Stimulated activated CD4-positive, alpha-beta T cell treated with anti-CD3 and anti-CD28 coated beads, Interleukin-12 subunit alpha, Interleukin-12 subunit beta, amount 100 ng/mL, for 24 hours (primary cell): ENCODE measurements at regions not wholly inside any gene's neighbourhood (a gene's known extent, or its start where the extent isn't known, plus 50 kb on each side); places are given as distances from the start of the nearest gene placed in this dataset.

ENCODE experiments used
- DNase-seq, 2 experiments: peaks; one replicate each; pipeline ENCODE4 v3.0.0-alpha.2; 2020; ENCODE audit warnings: low read depth in 2 of 2

GRCh38 chr5:168039566-168040248 lies 251.7 kb upstream of the WWC1 start:
- DNase-seq = no peak

GRCh38 chr5:168041583-168041982 lies 249.9 kb upstream of the WWC1 start:
- no peak for DNase-seq

- no peak for DNase-seq
These were observed 249.0 kb upstream of the WWC1 start for GRCh38 chr5:168042284-168043068.

GRCh38 chr5:168046163-168046562 lies 245.3 kb upstream of the WWC1 start:
- no peak for DNase-seq

- no peak for DNase-seq
These were observed 244.3 kb upstream of the WWC1 start for GRCh38 chr5:168047043-168047668.

- DNase-seq = no peak
These were observed 243.8 kb upstream of the WWC1 start for GRCh38 chr5:168047669-168048111.

GRCh38 chr5:168048486-168048885 lies 243.0 kb upstream of the WWC1 start:
- no peak for DNase-seq

GRCh38 chr5:168052686-168053085 lies 238.8 kb upstream of the WWC1 start:
- DNase-seq = no peak

- DNase-seq = no peak
These were observed 237.4 kb upstream of the WWC1 start for GRCh38 chr5:168054091-168054490.

GRCh38 chr5:168055141-168055683 lies 236.2 kb upstream of the WWC1 start:
- no peak for DNase-seq

- no peak for DNase-seq
These were observed 235.5 kb upstream of the WWC1 start for GRCh38 chr5:168055961-168056360.

- no peak for DNase-seq
These were observed 234.8 kb upstream of the WWC1 start for GRCh38 chr5:168056499-168057182.

- no peak for DNase-seq
These were observed 233.5 kb upstream of the WWC1 start for GRCh38 chr5:168057905-168058304.

- no peak for DNase-seq
These were observed 232.3 kb upstream of the WWC1 start for GRCh38 chr5:168059131-168059530.

GRCh38 chr5:168062239-168062638 lies 229.2 kb upstream of the WWC1 start:
- no peak for DNase-seq

GRCh38 chr5:168064457-168064856 lies 227.0 kb upstream of the WWC1 start:
- no peak for DNase-seq

GRCh38 chr5:168064933-168065622 lies 226.4 kb upstream of the WWC1 start:
- DNase-seq = no peak

GRCh38 chr5:168066536-168067208 lies 224.8 kb upstream of the WWC1 start:
- DNase-seq = no peak

- no peak for DNase-seq
These were observed 220.7 kb upstream of the WWC1 start for GRCh38 chr5:168070761-168071160.

GRCh38 chr5:168072665-168073064 lies 218.8 kb upstream of the WWC1 start:
- DNase-seq = no peak

GRCh38 chr5:168073311-168073710 lies 218.1 kb upstream of the WWC1 start:
- DNase-seq = no peak
